ENCODE measurements at regions not wholly inside any gene's neighbourhood (a gene's known extent, or its start where the extent isn't known, plus 50 kb on each side); places are given as distances from the start of the nearest gene placed in this dataset.

GRCh38 chr3:166897811-166898210, 482.3 kb downstream of the ZBBX start:
- Histone ChIP-seq H3K36me3 (no peaks in the 10 kb centered on the region), H3K4me3 (no peak overlapping the region), H3K27ac (replicated peaks in 1 of 4) (no peak overlapping the region), H3K9me3 (no peaks in the 10 kb centered on the region), H3K27me3 (no peaks in the 10 kb centered on the region), H3K4me1 (no peaks in the 10 kb centered on the region)
- TF ChIP-seq EP300 (IDR thresholded peaks at IDR 0.05): no peak
- TF ChIP-seq CTCF (IDR thresholded peaks at IDR 0.05): no peak
- no peak for TF ChIP-seq POLR2AphosphoS5 (IDR thresholded peaks at IDR 0.05)
- no peak for TF ChIP-seq POLR2A (IDR thresholded peaks at IDR 0.05; ENCODE audit: low read depth)
- 44% methylated on average over 1 of the region's 1 CpG for WGBS
- intact Hi-C loops (cut with DNase I): no loop called here
- DNase-seq (ENCODE audit: extremely low spot score): no peak

GRCh38 chr3:166889241-166889640, 490.9 kb downstream of the ZBBX start:
- Histone ChIP-seq H3K27ac (replicated peaks in 1 of 4) (no peak overlapping the region), H3K4me3 (no peak overlapping the region), H3K4me1 (no peaks in the 10 kb centered on the region), H3K36me3 (no peaks in the 10 kb centered on the region), H3K27me3 (no peaks in the 10 kb centered on the region), H3K9me3 (no peaks in the 10 kb centered on the region)
- no peak for DNase-seq (ENCODE audit: extremely low spot score)
- intact Hi-C loops (cut with DNase I): no loop called here
- TF ChIP-seq CTCF (IDR thresholded peaks at IDR 0.05) (no peak), POLR2AphosphoS5 (IDR thresholded peaks at IDR 0.05) (no peak), POLR2A (IDR thresholded peaks at IDR 0.05; ENCODE audit: low read depth) (no peak), EP300 (IDR thresholded peaks at IDR 0.05) (no peak)
- WGBS: 92% methylated on average over 2 of the region's 2 CpGs

- no peaks in the 10 kb centered on the region for H3K27me3 ChIP-seq
- 87% methylated on average over 2 of the region's 2 CpGs for WGBS
- TF ChIP-seq EP300 (IDR thresholded peaks at IDR 0.05): no peak
- no peak for TF ChIP-seq CTCF (IDR thresholded peaks at IDR 0.05)
- TF ChIP-seq POLR2AphosphoS5 (IDR thresholded peaks at IDR 0.05): no peak
- no peak for TF ChIP-seq POLR2A (IDR thresholded peaks at IDR 0.05; ENCODE audit: low read depth)
- intact Hi-C loops (cut with DNase I): no loop called here
- H3K4me3 ChIP-seq: no peak overlapping the region
- no peaks in the 10 kb centered on the region for H3K36me3 ChIP-seq
- DNase-seq (ENCODE audit: extremely low spot score): no peak
- H3K9me3 ChIP-seq: no peaks in the 10 kb centered on the region
- H3K4me1 ChIP-seq: no peaks in the 10 kb centered on the region
- H3K27ac ChIP-seq (replicated peaks in 1 of 4): no peak overlapping the region
These were observed 500.4 kb downstream of the ZBBX start for GRCh38 chr3:166879661-166880060.

- Histone ChIP-seq H3K4me3 (no peak overlapping the region), H3K27ac (replicated peaks in 1 of 4) (no peak overlapping the region), H3K27me3 (no peaks in the 10 kb centered on the region), H3K36me3 (no peaks in the 10 kb centered on the region), H3K4me1 (no peaks in the 10 kb centered on the region), H3K9me3 (no peaks in the 10 kb centered on the region)
- TF ChIP-seq CTCF (IDR thresholded peaks at IDR 0.05) (no peak), POLR2A (IDR thresholded peaks at IDR 0.05; ENCODE audit: low read depth) (no peak), POLR2AphosphoS5 (IDR thresholded peaks at IDR 0.05) (no peak), EP300 (IDR thresholded peaks at IDR 0.05) (no peak)
- intact Hi-C loops (cut with DNase I): no loop called here
- DNase-seq (ENCODE audit: extremely low spot score): no peak
These were observed 502.1 kb downstream of the ZBBX start for GRCh38 chr3:166877971-166878370.

All from esophagus muscularis mucosa (tissue), 4 donors.